Stomach (tissue), 8 donors: ENCODE measurements at regions not wholly inside any gene's neighbourhood (a gene's known extent, or its start where the extent isn't known, plus 50 kb on each side); places are given as distances from the start of the nearest gene placed in this dataset.

ENCODE experiments used
- DNase-seq, 2 donors: peaks; one replicate each; pipeline versions ENCODE4 v3.0.0 to v3.0.0-alpha.2; 2013 to 2019
- H3K27ac ChIP-seq, 5 donors: fragments of 200-600 bp in 4 of 5; sonication (generic) in 4 of 5; one replicate each; pipeline ENCODE4 v1.5.1; 2013 to 2019; ENCODE audit warnings: mild to moderate bottlenecking in 1 of 5, moderate library complexity in 1 of 5
- H3K27me3 ChIP-seq, 3 donors: fragments of 200-600 bp; sonication (generic); one replicate each; pipeline ENCODE4 v1.5.1; 2017 to 2019; ENCODE audit warnings: mixed run types in 1 of 3
- H3K36me3 ChIP-seq, 4 donors: fragments of 200-600 bp; sonication (generic); 1 replicate in 3 of 4; 2 replicates in 1 of 4; pipeline ENCODE4 v1.5.1; 2016 to 2019
- H3K4me1 ChIP-seq, 4 donors: fragments of 200-600 bp; sonication (generic); one replicate each; pipeline ENCODE4 v1.5.1; 2016 to 2019
- H3K4me3 ChIP-seq, 4 donors: fragments of 200-600 bp; sonication (generic) in 3 of 4; one replicate each; pipeline ENCODE4 v1.5.1; 2016 to 2019; ENCODE audit warnings: mild to moderate bottlenecking in 1 of 4
- H3K9me3 ChIP-seq, 4 donors: fragments of 200-600 bp; sonication (generic); one replicate each; pipeline ENCODE4 v1.5.1; 2016 to 2019
- CTCF ChIP-seq, 7 experiments: fragments of 450-650 bp in 4 of 7; fragments of 200-600 bp in 3 of 7; sonication (generic) in 3 of 7; IDR thresholded peaks; one replicate each; pipeline ENCODE4 v1.5.1; 2016 to 2019; ENCODE audit warnings: antibody characterized with exemption in 7 of 7, control low read depth in 2 of 7, mild to moderate bottlenecking in 1 of 7
- EP300 ChIP-seq: sonication (generic); formaldehyde crosslinking; IDR thresholded peaks from one replicate; pipeline ENCODE4 v1.6.1; 2017; ENCODE audit warnings: antibody characterized with exemption
- POLR2A ChIP-seq, 4 donors: fragments of 450-650 bp; IDR thresholded peaks; one replicate each; pipeline ENCODE4 v1.6.1; 2016; ENCODE audit warnings: antibody characterized with exemption in 4 of 4, control low read depth in 2 of 4, mild to moderate bottlenecking in 1 of 4, moderate library complexity in 1 of 4
- POLR2AphosphoS5 ChIP-seq, 3 donors: sonication (generic); formaldehyde crosslinking; IDR thresholded peaks; one replicate each; pipeline ENCODE4 v1.6.1; 2016; ENCODE audit warnings: antibody characterized with exemption in 3 of 3
- WGBS, 5 donors: extraction: QIAGEN DNeasy Blood & Tissue Kit in 3 of 5; methylation state at CpG; one replicate each; pipeline versions ENCODE4 v1.1.5 to v1.1.7; 2013 to 2018; 5-methylcytosine and 5-hydroxymethylcytosine counted together
- intact Hi-C: fragments of 100-400 bp; cut with DNase I; formaldehyde crosslinking; loops from one replicate; pipeline ENCODE4 v1.15.1; 2023; ENCODE audit warnings: low total_unique reads
- donor health status: healthy with polysubstance abuse.
- donor health status: Bipolar disorder and iron deficiency.
- donor health status: healthy.

DNA sequence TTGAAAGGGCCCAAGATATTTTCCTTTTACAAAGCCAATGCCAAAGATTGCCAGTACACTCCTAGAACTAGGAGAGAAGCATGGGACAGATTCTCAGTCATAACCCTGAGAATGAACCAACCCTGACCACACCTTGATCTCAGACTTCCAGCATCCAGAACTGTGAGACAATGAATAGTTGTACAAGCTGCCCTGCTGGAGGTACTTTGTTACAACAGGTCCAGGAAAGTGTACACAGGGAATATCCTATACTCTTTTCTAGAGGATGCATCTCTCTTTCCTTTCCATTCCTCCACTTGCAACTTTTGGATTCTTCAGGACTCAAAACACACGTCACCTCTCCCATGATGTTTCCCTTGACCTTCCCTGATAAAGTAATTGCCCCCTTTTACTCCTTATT lies 325.7 kb downstream of the RFC3 start:
- no peak for DNase-seq
- no peak for TF ChIP-seq POLR2A (IDR thresholded peaks at IDR 0.05)
- no peak for TF ChIP-seq CTCF (IDR thresholded peaks at IDR 0.05)
- TF ChIP-seq POLR2AphosphoS5 (IDR thresholded peaks at IDR 0.05) = no peak
- no peak for TF ChIP-seq EP300
- Histone ChIP-seq H3K36me3 (no peaks in the 10 kb centered on the region), H3K27ac (no peak overlapping the region), H3K4me1 (no peaks in the 10 kb centered on the region), H3K4me3 (no peak overlapping the region), H3K27me3 (no peaks in the 10 kb centered on the region), H3K9me3 (no peaks in the 10 kb centered on the region)
- intact Hi-C loops = no loop called here
- 83 to 100% (median 98%) methylated on average over 1 of the region's 1 CpG for WGBS, 5 donors

DNA sequence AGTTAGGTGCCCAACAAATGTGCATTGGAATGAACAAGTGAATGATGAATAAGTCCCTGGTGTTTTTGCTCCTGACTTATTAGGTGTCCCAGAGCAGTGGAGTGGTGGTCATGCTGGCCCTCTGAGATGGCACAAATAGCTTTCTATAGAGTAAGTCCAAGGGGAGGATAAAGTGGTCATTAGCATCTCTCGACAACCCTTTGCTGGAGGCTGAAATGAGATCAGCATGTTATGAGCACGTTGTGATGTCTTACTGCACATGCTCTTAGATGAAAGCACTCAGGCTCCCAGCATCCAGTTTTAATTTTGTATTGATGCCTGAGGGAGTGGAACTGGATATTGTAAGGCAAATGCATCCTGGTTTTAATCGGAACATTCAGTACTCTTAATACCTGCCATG lies 326.2 kb downstream of the RFC3 start:
- H3K27ac ChIP-seq = no peak overlapping the region
- DNase-seq = no peak
- WGBS, 5 donors = 80 to 92% (median 87%) methylated on average over 3 of the region's 3 CpGs
- H3K9me3 ChIP-seq = no peaks in the 10 kb centered on the region
- no peaks in the 10 kb centered on the region for H3K4me1 ChIP-seq
- no peak overlapping the region for H3K4me3 ChIP-seq
- intact Hi-C loops = no loop called here
- no peaks in the 10 kb centered on the region for H3K27me3 ChIP-seq
- H3K36me3 ChIP-seq = no peaks in the 10 kb centered on the region
- no peak for TF ChIP-seq EP300
- no peak for TF ChIP-seq POLR2AphosphoS5 (IDR thresholded peaks at IDR 0.05)
- TF ChIP-seq POLR2A (IDR thresholded peaks at IDR 0.05) = no peak
- no peak for TF ChIP-seq CTCF (IDR thresholded peaks at IDR 0.05)

DNA sequence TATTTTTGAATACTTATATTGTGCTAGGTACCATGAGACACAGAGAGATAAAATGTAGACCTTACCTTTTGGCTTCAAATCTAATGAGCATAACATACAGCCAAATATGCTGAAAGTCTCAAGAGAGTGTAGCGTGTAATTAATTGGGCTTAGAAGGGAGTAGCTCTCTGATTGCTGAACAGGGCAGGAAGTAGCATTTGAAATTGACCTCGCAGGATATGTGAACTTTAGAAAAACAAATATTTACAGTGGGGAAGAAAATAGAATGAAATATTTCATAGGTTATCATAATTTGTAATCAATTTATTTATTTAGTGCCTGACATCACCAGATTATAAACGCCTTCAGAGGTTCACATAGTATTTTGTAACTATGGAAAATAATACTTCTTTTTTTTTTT lies 327.1 kb downstream of the RFC3 start:
- intact Hi-C loops = no loop called here
- no peak overlapping the region for H3K4me3 ChIP-seq
- H3K27me3 ChIP-seq = no peaks in the 10 kb centered on the region
- H3K4me1 ChIP-seq = no peaks in the 10 kb centered on the region
- 19 to 45% (median 28%) methylated on average over 3 of the region's 3 CpGs for WGBS, 5 donors
- H3K36me3 ChIP-seq = no peaks in the 10 kb centered on the region
- no peak overlapping the region for H3K27ac ChIP-seq
- no peak for TF ChIP-seq POLR2A (IDR thresholded peaks at IDR 0.05)
- no peak for TF ChIP-seq POLR2AphosphoS5 (IDR thresholded peaks at IDR 0.05)
- no peak for TF ChIP-seq CTCF (IDR thresholded peaks at IDR 0.05)
- TF ChIP-seq EP300 = no peak
- no peaks in the 10 kb centered on the region for H3K9me3 ChIP-seq
- DNase-seq = no peak

DNA sequence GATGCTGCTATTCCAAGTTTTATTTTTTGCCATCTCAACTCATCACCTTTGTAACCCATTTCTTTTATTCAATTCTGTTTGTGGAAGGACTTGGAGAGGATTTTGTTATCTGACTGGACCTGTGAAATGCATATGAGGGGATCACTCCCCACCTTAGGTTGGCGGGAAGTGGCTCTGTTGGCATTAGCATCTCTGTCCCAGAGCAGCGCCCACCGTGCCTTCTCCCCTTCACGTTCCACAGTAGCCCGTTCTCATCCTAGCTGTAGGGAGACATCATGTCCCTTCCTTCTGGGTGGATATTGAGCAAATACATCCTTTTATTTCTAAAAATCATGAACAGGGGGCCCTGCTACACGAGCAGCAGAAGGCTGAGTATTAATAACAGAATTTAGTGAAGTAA lies 330.4 kb downstream of the RFC3 start:
- Histone ChIP-seq H3K36me3 (no peaks in the 10 kb centered on the region), H3K4me1 (peaks cover 0 to 15% (median 6%) of the 10 kb centered on the region in 4 donors), H3K9me3 (no peaks in the 10 kb centered on the region), H3K4me3 (no peak overlapping the region), H3K27ac (no peak overlapping the region), H3K27me3 (no peaks in the 10 kb centered on the region)
- TF ChIP-seq EP300 (no peak), CTCF (IDR thresholded peaks at IDR 0.05) (no peak), POLR2AphosphoS5 (IDR thresholded peaks at IDR 0.05) (no peak), POLR2A (IDR thresholded peaks at IDR 0.05) (no peak)
- intact Hi-C loops = no loop called here
- WGBS, 5 donors = 83 to 96% (median 90%) methylated on average over 6 of the region's 6 CpGs
- DNase-seq = no peak
